Upper lobe of right lung (tissue), 1 donor: ENCODE measurements at regions not wholly inside any gene's neighbourhood (a gene's known extent, or its start where the extent isn't known, plus 50 kb on each side); places are given as distances from the start of the nearest gene placed in this dataset.

Experiments used
- ATAC-seq: fragments of 200-7000 bp; cut with Tn5 transposase; one replicate; pipeline ENCODE4 v1.9.1; 2020; ENCODE audit warnings: mild to moderate bottlenecking, moderate library complexity
- DNase-seq: peaks from one replicate; pipeline ENCODE4 v3.0.0-alpha.2; 2020
- H3K27ac ChIP-seq: fragments of 200-600 bp; one replicate; pipeline ENCODE4 v1.8.0; 2022
- H3K27me3 ChIP-seq: fragments of 200-600 bp; one replicate; pipeline ENCODE4 v1.8.0; 2022; ENCODE audit warnings: mild to moderate bottlenecking
- H3K36me3 ChIP-seq: fragments of 200-600 bp; one replicate; pipeline ENCODE4 v1.8.0; 2022
- H3K4me1 ChIP-seq: fragments of 200-600 bp; one replicate; pipeline ENCODE4 v1.8.0; 2022
- H3K4me3 ChIP-seq: fragments of 200-600 bp; one replicate; pipeline ENCODE4 v1.8.0; 2022; ENCODE audit warnings: mild to moderate bottlenecking
- H3K9me3 ChIP-seq: fragments of 200-600 bp; one replicate; pipeline ENCODE4 v1.8.0; 2022
- intact Hi-C: fragments of 100-400 bp; cut with DNase I; formaldehyde crosslinking; loops from one replicate; pipeline ENCODE4 v1.11.0; 2022
- TF ChIP-seq, protein P1 (sequence below): fragments of 200-600 bp; IDR thresholded peaks from one replicate; pipeline ENCODE4 v1.8.0; 2022; ENCODE audit warnings: antibody characterized with exemption
- donor health status: DM: no; HTN: yes; CAD: no; lungs with severe emphysema.

DNA sequence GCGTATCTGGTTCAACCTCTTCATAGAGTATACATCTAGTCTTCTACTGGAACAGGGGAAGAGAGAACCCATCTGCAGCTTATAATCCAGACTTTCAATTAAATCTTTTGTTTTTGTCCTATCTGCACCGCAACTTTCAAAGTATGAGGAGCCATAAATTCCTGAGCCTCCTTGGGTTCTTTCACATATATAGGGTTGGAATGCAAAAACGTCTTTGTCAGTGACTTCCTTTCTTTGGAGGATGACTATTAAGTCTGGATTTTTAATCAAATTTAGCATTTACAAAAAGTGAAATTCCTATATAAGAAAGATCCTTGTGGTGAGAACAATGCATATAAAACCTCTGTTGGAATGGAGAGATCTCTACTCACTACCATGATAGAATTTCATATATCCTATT, 370.8 kb downstream of the TMEM38B start:
- no peaks in the 10 kb centered on the region for H3K9me3 ChIP-seq
- ATAC-seq (no peak), DNase-seq (no peak)
- TF ChIP-seq, protein P1, sequence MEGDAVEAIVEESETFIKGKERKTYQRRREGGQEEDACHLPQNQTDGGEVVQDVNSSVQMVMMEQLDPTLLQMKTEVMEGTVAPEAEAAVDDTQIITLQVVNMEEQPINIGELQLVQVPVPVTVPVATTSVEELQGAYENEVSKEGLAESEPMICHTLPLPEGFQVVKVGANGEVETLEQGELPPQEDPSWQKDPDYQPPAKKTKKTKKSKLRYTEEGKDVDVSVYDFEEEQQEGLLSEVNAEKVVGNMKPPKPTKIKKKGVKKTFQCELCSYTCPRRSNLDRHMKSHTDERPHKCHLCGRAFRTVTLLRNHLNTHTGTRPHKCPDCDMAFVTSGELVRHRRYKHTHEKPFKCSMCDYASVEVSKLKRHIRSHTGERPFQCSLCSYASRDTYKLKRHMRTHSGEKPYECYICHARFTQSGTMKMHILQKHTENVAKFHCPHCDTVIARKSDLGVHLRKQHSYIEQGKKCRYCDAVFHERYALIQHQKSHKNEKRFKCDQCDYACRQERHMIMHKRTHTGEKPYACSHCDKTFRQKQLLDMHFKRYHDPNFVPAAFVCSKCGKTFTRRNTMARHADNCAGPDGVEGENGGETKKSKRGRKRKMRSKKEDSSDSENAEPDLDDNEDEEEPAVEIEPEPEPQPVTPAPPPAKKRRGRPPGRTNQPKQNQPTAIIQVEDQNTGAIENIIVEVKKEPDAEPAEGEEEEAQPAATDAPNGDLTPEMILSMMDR: no peak
- H3K4me1 ChIP-seq: no peaks in the 10 kb centered on the region
- no peaks in the 10 kb centered on the region for H3K27me3 ChIP-seq
- H3K27ac ChIP-seq: no peak overlapping the region
- H3K4me3 ChIP-seq: no peak overlapping the region
- intact Hi-C loops: no loop called here
- no peaks in the 10 kb centered on the region for H3K36me3 ChIP-seq

DNA sequence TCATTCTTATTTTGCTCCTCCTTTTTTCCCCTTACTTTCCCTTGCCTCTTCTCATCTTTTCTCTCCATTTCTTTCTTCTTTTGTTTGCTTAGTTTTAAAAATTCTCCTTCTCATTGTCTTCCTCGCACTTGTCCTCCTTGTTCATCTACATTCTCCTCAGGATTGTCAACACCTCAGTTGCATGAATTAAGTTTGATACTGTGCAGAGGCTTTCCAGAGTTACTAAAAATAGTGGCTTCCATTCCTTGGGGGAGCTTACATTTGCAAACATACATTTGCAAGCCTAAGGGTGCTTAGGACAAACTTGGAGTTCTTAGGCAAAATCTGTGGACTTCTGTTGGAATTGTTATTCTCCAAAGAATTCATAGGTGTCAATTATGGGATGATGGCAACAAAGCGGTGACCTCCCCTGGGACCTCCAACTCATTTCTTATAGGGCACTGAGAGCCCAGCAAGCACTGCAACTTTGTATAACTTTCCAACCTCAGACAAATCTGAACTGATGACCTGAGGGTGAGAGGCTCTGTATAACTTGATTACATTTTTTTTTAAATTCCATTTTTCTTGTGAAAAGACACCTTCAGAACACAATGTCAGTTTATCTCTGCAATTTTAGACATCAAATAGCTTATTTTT, 371.4 kb downstream of the TMEM38B start:
- TF ChIP-seq, protein P1: no peak
- no peaks in the 10 kb centered on the region for H3K36me3 ChIP-seq
- no peaks in the 10 kb centered on the region for H3K4me1 ChIP-seq
- DNase-seq (no peak), ATAC-seq (no peak)
- no peak overlapping the region for H3K4me3 ChIP-seq
- no peaks in the 10 kb centered on the region for H3K9me3 ChIP-seq
- intact Hi-C loops: no loop called here
- H3K27me3 ChIP-seq: no peaks in the 10 kb centered on the region
- no peak overlapping the region for H3K27ac ChIP-seq

DNA sequence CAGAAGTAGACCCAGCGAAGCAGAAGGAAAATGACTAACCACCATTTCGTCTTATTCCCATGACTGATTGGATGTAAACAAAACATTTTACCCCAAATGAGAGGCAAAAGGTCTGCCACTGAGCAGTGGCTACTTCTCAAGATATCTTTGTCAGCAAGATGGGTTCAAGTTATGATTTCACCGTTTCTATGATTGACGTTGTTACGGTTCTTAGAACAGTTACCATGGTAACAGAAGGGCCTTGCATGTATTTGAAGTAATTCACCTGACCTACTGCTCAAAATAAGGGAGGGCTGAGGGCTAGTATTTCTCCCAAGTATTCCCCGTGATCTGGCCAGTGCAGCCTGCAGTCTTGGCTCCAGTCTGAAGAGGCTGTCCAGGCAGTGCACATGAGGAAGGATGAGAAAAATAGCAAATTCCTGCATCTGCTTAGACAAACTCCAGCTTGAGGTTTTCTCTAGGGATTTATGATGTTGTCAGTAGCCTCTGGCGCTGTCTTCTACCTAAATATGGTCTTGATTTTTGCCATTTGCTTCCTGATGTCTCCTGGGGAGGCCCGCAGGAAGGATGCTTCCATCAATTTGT, 372.7 kb downstream of the TMEM38B start:
- no peaks in the 10 kb centered on the region for H3K27me3 ChIP-seq
- TF ChIP-seq, protein P1: no peak
- DNase-seq (no peak), ATAC-seq (no peak)
- H3K9me3 ChIP-seq: no peaks in the 10 kb centered on the region
- intact Hi-C loops: no loop called here
- no peaks in the 10 kb centered on the region for H3K4me1 ChIP-seq
- no peak overlapping the region for H3K27ac ChIP-seq
- H3K36me3 ChIP-seq: no peaks in the 10 kb centered on the region
- H3K4me3 ChIP-seq: no peak overlapping the region

DNA sequence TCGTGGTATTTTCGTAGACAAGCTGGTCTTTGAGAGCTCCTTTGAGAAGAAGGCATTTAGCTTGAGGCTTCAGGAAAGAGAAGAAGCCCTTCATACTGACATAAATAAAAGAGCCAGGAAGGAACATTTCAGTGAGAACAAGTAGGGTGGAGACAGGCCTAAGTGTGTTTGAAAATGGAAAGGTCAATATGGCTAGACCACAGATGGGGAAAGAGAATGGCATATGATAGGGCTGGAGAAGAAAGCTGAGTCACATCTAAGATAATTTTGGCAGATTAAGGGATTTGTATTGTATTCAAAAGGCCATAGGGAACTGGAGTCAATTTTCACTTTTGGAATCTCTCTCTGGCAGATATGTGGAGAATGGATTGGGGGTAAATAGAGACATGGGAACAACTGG, 374.9 kb downstream of the TMEM38B start:
- Histone ChIP-seq H3K4me3 (no peak overlapping the region), H3K27me3 (no peaks in the 10 kb centered on the region), H3K36me3 (no peaks in the 10 kb centered on the region), H3K27ac (no peak overlapping the region), H3K9me3 (no peaks in the 10 kb centered on the region), H3K4me1 (no peaks in the 10 kb centered on the region)
- intact Hi-C loops: no loop called here
- DNase-seq: no peak
- no peak for ATAC-seq
- TF ChIP-seq, protein P1: no peak

DNA sequence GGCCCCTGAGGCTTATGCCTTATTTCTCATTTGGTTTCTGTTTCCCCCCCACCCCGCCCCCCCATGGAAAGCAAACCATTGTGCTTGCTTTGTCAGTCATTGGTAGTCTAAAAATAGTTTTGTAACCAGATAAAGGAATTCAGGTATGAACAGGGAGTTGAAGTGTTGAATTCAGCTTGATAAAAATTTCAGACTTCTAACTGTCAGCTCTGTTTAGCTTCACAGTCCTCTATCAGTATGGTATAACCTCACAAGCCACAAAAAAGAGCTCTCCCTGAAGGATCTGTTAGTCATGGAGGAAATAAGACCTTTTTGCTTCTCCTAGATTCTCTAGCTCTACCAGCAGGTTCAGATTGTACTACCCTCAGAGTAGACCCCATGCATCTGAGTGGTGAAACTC, 378.1 kb downstream of the TMEM38B start:
- no peak overlapping the region for H3K27ac ChIP-seq
- DNase-seq: no peak
- no peak overlapping the region for H3K4me3 ChIP-seq
- ATAC-seq: no peak
- no peaks in the 10 kb centered on the region for H3K27me3 ChIP-seq
- H3K4me1 ChIP-seq: no peaks in the 10 kb centered on the region
- H3K36me3 ChIP-seq: no peaks in the 10 kb centered on the region
- H3K9me3 ChIP-seq: no peaks in the 10 kb centered on the region
- intact Hi-C loops: no loop called here
- TF ChIP-seq, protein P1: no peak
